Ecto neural progenitor cell (in vitro differentiated cells): ENCODE measurements at regions not wholly inside any gene's neighbourhood (a gene's known extent, or its start where the extent isn't known, plus 50 kb on each side); places are given as distances from the start of the nearest gene placed in this dataset.

Experiments used
- DNase-seq: peaks from one replicate; pipeline ENCODE4 v3.0.0-alpha.2; 2018; ENCODE audit warnings: low spot score

GRCh38 chr2:100192825-100193224 is 50.4 kb upstream of the AFF3 start:
- no peak for DNase-seq

- no peak for DNase-seq
These were observed 49.9 kb upstream of the AFF3 start for GRCh38 chr2:100192300-100192699.
